GM12875 (cell line): ENCODE measurements at regions not wholly inside any gene's neighbourhood (a gene's known extent, or its start where the extent isn't known, plus 50 kb on each side); places are given as distances from the start of the nearest gene placed in this dataset.

Source experiments
- H3K4me3 ChIP-seq: one replicate; pipeline ENCODE4 v1.5.1; 2011; ENCODE audit warnings: low read depth, low read length, control low read depth
- TF ChIP-seq, protein P1 (sequence below): IDR thresholded peaks from 2 replicates; pipeline ENCODE4 v1.5.1; 2011; ENCODE audit warnings: low read depth, mild to moderate bottlenecking, control low read depth, inconsistent platforms, low read length, moderate library complexity, borderline replicate concordance; ENCODE audit not compliant: insufficient read depth

DNA sequence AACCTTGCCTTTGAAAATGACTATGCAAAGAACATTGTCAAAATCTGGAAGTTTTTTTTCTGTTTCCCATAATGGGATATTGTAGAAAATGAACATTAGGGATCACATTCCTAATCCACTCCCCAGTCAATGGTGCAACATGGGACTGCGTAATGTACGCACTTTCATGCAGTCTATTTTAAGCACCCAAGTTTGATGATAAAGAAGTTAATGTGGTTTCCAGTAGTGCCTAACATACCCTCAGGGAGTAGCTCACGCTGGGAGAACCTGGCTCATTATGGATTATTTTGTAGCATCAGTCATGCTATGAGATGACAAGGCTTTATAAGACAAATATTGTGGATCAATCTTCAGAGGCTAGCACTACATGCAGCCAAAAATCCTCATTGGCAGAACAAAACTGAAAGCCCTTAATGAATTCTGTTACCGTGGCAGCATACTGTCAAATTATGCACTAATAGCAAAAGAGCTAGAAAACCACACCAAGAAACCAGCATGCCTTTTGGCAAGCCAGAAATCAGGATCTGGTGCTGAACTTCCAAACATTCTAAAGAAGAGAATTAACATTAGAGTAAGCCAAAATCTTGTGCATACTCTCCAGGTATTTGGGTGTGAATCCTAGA lies 1392.8 kb upstream of the TENM3 start:
- TF ChIP-seq, protein P1, sequence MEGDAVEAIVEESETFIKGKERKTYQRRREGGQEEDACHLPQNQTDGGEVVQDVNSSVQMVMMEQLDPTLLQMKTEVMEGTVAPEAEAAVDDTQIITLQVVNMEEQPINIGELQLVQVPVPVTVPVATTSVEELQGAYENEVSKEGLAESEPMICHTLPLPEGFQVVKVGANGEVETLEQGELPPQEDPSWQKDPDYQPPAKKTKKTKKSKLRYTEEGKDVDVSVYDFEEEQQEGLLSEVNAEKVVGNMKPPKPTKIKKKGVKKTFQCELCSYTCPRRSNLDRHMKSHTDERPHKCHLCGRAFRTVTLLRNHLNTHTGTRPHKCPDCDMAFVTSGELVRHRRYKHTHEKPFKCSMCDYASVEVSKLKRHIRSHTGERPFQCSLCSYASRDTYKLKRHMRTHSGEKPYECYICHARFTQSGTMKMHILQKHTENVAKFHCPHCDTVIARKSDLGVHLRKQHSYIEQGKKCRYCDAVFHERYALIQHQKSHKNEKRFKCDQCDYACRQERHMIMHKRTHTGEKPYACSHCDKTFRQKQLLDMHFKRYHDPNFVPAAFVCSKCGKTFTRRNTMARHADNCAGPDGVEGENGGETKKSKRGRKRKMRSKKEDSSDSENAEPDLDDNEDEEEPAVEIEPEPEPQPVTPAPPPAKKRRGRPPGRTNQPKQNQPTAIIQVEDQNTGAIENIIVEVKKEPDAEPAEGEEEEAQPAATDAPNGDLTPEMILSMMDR: no peak
- no peak overlapping the region for H3K4me3 ChIP-seq

DNA sequence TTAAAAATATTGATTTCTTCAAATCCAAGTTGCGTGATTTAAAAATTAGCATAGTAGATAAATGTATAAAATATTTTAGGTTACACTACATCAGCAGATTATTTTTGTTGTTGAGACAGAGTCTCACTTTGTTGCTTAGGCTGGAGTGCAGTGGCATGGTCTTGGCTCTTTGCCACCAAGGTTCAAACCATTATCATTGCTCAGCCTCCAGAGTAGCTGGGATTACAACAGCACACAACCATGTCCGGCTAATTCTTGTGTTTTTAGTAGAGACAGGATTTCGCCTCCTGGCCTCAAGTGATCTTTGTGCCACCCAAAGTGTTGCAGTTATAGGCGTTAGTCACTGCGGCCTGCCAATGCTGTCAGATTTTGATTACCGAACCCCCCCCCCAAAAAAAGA lies 1390.5 kb upstream of the TENM3 start:
- H3K4me3 ChIP-seq: no peak overlapping the region
- TF ChIP-seq, protein P1: no peak

DNA sequence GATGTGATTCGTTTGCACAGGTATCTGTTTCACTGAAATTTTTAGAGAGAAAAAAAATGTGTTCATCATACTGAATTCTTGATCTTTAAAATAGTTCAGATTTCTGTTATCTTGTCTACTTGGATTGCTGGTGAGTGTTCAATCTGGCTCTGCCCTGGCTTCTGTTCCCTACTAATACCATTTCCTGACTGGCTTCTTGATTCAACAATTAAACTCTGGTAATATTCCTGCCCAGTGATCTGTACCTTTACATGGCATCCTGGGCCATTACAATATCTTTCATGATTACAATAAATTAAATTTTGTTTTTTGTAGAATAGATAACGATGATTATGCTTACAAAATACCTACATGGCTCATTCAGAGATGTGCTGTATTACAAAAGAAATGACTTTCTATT lies 1388.0 kb upstream of the TENM3 start:
- no peak overlapping the region for H3K4me3 ChIP-seq
- TF ChIP-seq, protein P1: no peak

DNA sequence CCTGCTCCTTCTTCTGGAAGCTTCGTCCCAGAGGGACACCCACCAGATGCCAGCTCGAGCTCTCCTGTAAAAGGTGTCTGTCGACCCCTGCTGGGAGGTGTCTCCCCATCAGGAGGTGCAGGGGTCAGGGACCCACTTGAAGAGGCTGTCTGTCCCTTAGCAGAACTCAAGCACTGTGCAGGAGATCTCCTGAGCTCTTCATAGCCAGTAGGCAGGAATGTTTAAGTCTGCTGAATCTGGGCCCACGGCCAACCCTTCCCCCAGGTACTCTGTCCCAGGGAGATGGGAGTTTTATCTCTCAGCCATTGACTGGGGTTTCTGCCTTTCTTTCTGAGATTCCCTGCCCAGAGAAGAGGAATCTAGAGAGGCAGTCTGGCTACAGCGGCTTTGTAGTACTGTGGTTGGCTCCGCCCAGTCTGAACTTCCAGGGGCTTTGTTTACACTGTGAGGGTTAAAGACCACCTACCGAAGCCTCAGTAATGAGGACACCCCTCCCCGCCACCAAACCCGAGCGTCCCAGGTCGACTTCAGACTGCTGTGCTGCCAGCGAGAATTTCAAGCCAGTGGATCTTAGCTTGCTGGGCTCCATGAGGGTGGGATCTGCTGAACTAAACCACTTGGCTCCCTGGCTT lies 1383.0 kb upstream of the TENM3 start:
- no peak overlapping the region for H3K4me3 ChIP-seq
- TF ChIP-seq, protein P1: no peak

DNA sequence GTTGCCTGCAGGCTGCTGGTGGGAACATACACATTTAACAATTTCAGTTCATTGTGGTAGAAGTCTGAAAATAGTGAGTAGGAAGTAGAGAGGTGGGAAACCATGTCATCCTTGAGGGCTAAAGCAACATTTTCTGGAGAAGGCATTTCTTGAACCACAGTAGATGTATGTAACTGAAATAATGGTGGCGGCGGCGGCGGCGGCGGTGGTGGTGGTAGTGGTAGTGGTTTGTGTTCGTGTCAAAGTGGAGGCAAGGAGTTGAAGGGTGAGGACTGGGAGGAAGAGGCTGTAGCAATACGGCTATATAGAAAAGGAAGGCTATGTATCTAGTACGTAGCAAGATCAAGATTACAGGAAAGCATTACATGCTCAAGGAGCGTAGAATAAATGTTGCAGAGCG lies 1381.6 kb upstream of the TENM3 start:
- no peak overlapping the region for H3K4me3 ChIP-seq
- TF ChIP-seq, protein P1: no peak

DNA sequence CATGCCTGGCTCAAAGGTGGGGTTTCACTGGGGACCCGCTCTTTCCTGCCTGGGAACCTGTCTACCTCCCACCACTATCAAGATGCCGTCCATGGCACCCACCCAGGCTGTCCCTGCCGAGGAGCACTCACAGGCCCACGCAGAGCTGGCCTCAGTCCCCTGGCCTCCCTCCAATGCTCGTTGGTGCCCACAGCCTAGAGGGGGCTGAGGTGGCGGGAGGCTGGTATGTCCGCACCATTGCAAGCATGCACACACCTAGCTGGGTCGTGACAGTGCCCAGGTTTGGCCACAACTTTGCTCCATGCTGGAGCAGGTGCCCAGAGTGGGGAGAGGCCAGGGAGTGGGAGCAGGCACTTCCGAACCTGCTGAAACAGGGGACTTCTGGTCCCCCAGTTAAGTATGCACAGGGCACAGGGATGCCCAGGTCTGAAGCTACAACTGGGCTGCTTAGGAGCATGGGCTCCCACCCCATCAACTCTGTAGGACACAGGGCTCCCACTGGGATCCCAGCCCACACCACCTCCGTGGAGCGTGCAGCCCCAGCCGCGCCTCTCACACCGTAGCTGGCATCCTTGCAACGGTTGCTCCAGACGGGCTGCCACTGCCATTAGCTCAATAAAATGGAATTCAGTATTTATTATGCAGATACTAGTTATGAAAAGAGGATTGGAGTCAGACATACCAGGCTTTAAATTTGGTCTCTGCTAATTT lies 1376.1 kb upstream of the TENM3 start:
- no peak overlapping the region for H3K4me3 ChIP-seq
- TF ChIP-seq, protein P1: no peak
